Neuronal stem cell (in vitro differentiated cells): ENCODE measurements at regions not wholly inside any gene's neighbourhood (a gene's known extent, or its start where the extent isn't known, plus 50 kb on each side); places are given as distances from the start of the nearest gene placed in this dataset.

Experiments
- DNase-seq: peaks from one replicate; pipeline ENCODE4 v3.0.0-alpha.2; 2013; ENCODE audit warnings: low spot score
- H2AFZ ChIP-seq: one replicate; pipeline ENCODE4 v1.6.1; 2013; ENCODE audit warnings: mild to moderate bottlenecking, low read length, inconsistent platforms
- H2AK5ac ChIP-seq: 2 replicates; pipeline ENCODE4 v1.6.1; 2013; ENCODE audit warnings: low read depth, mild to moderate bottlenecking, inconsistent platforms, low read length, moderate library complexity, mixed read lengths
- H2BK120ac ChIP-seq: 2 replicates; pipeline ENCODE4 v1.6.1; 2013; ENCODE audit warnings: low read depth, mild to moderate bottlenecking, inconsistent platforms, low read length, moderate library complexity, mixed read lengths
- H2BK12ac ChIP-seq: one replicate; pipeline ENCODE4 v1.6.1; 2013; ENCODE audit warnings: low read length, inconsistent platforms
- H2BK15ac ChIP-seq: 2 replicates; pipeline ENCODE4 v1.6.1; 2013; ENCODE audit warnings: mild to moderate bottlenecking, low read length, inconsistent platforms, mixed read lengths
- H2BK5ac ChIP-seq: one replicate; pipeline ENCODE4 v1.6.1; 2013; ENCODE audit warnings: inconsistent platforms, mild to moderate bottlenecking, low read length, moderate library complexity
- H3K14ac ChIP-seq: one replicate; pipeline ENCODE4 v1.6.1; 2013; ENCODE audit warnings: low read length, inconsistent platforms
- H3K18ac ChIP-seq: 2 replicates; pipeline ENCODE4 v1.6.1; 2013; ENCODE audit warnings: low read length, inconsistent platforms
- H3K23ac ChIP-seq: 2 replicates; pipeline ENCODE4 v1.6.1; 2013; ENCODE audit warnings: low read depth, mild to moderate bottlenecking, mixed read lengths, low read length, inconsistent platforms; ENCODE audit not compliant: poor library complexity
- H3K27ac ChIP-seq: replicated peaks from 3 replicates; pipeline ENCODE4 v1.5.1; 2013; ENCODE audit warnings: low read length, inconsistent platforms
- H3K27me3 ChIP-seq, 3 experiments: 2 replicates each; pipeline ENCODE4 v1.6.1; 2013; ENCODE audit warnings: low read length in 3 of 3, mild to moderate bottlenecking in 2 of 3, inconsistent platforms in 1 of 3, low read depth in 1 of 3, mixed read lengths in 1 of 3, moderate library complexity in 1 of 3; ENCODE audit not compliant: control insufficient read depth in 3 of 3, insufficient read depth in 3 of 3
- H3K36me3 ChIP-seq, 2 donors: replicated peaks in 1 of 2; 2 replicates each; pipeline ENCODE4 v1.6.1; 2013; ENCODE audit warnings: low read length in 2 of 2; ENCODE audit not compliant: control insufficient read depth in 2 of 2, insufficient read depth in 2 of 2
- H3K4ac ChIP-seq: 2 replicates; pipeline ENCODE4 v1.6.1; 2013; ENCODE audit warnings: inconsistent platforms, mild to moderate bottlenecking, low read length, moderate library complexity
- H3K4me1 ChIP-seq, 2 donors: 1 replicate in 1 of 2; 2 replicates in 1 of 2; pipeline ENCODE4 v1.6.1; 2013; ENCODE audit warnings: low read length in 2 of 2, low read depth in 1 of 2; ENCODE audit not compliant: control insufficient read depth in 2 of 2, insufficient read depth in 1 of 2
- H3K4me2 ChIP-seq: one replicate; pipeline ENCODE4 v1.6.1; 2013; ENCODE audit warnings: mild to moderate bottlenecking, low read length, inconsistent platforms; ENCODE audit not compliant: insufficient read depth, poor library complexity, severe bottlenecking
- H3K4me3 ChIP-seq, 2 donors: 2 replicates each; pipeline ENCODE4 v1.5.1; 2013; ENCODE audit warnings: low read length in 2 of 2, mild to moderate bottlenecking in 2 of 2, inconsistent platforms in 1 of 2, moderate library complexity in 1 of 2
- H3K79me1 ChIP-seq: one replicate; pipeline ENCODE4 v1.6.1; 2013; ENCODE audit warnings: low read depth, mild to moderate bottlenecking, inconsistent platforms, low read length, moderate library complexity
- H3K9ac ChIP-seq: one replicate; pipeline ENCODE4 v1.6.1; 2013; ENCODE audit warnings: mild to moderate bottlenecking, low read depth, low read length, inconsistent platforms; ENCODE audit not compliant: poor library complexity
- H3K9me3 ChIP-seq, 2 donors: replicated peaks in 1 of 2; 2 replicates each; pipeline versions ENCODE3 to v1.6.1; 2013; ENCODE audit warnings: low read length in 2 of 2, mild to moderate bottlenecking in 2 of 2, inconsistent platforms in 1 of 2, low read depth in 1 of 2, mixed read lengths in 1 of 2, moderate library complexity in 1 of 2; ENCODE audit not compliant: control insufficient read depth in 2 of 2, insufficient read depth in 1 of 2
- H4K8ac ChIP-seq: one replicate; pipeline ENCODE4 v1.6.1; 2013; ENCODE audit warnings: low read depth, mild to moderate bottlenecking, inconsistent platforms, low read length, moderate library complexity
- H4K91ac ChIP-seq: one replicate; pipeline ENCODE4 v1.6.1; 2013; ENCODE audit warnings: low read length, low read depth, mild to moderate bottlenecking, inconsistent platforms; ENCODE audit not compliant: poor library complexity
- WGBS, 2 donors: extraction: QIAGEN DNeasy Blood & Tissue Kit; methylation state at CpG; one replicate each; pipeline ENCODE4 v1.1.7; 2013; ENCODE audit warnings: missing lambda C conversion rate in 2 of 2, mixed read lengths in 1 of 2; ENCODE audit not compliant: insufficient read length in 2 of 2, insufficient replicate concordance in 1 of 2; ENCODE audit errors: extremely low coverage in 2 of 2; 5-methylcytosine and 5-hydroxymethylcytosine counted together

GRCh38 chr21:35108887-35109286 is 59.8 kb upstream of the RUNX1 start:
- no peak for DNase-seq
- Histone ChIP-seq H3K27me3 (no peaks in the 10 kb centered on the region), H2AFZ (no peak overlapping the region), H3K14ac (no peak overlapping the region), H3K79me1 (no peaks in the 10 kb centered on the region), H3K9me3 (peaks cover 0 to 2% of the 10 kb centered on the region in 2 donors), H4K8ac (no peak overlapping the region), H3K4me3 (no peak overlapping the region), H3K36me3 (no peaks in the 10 kb centered on the region), H3K4ac (no peak overlapping the region), H3K9ac (no peak overlapping the region), H4K91ac (no peak overlapping the region), H2AK5ac (no peak overlapping the region), H3K27ac (no peak overlapping the region), H3K23ac (no peak overlapping the region), H3K18ac (no peak overlapping the region), H3K4me2 (no peak overlapping the region), H3K4me1 (no peaks in the 10 kb centered on the region), H2BK120ac (no peak overlapping the region), H2BK12ac (no peak overlapping the region), H2BK5ac (no peak overlapping the region), H2BK15ac (no peak overlapping the region)
- WGBS, 2 donors = no CpG with 5 or more reads among the region's 3 CpGs

GRCh38 chr21:35107520-35107919 is 58.4 kb upstream of the RUNX1 start:
- Histone ChIP-seq H3K4me1 (no peaks in the 10 kb centered on the region), H3K9ac (no peak overlapping the region), H3K4me3 (no peak overlapping the region), H3K14ac (no peak overlapping the region), H3K9me3 (peaks cover 0 to 2% of the 10 kb centered on the region in 2 donors), H2AFZ (no peak overlapping the region), H3K27ac (no peak overlapping the region), H3K27me3 (no peaks in the 10 kb centered on the region), H4K91ac (no peak overlapping the region), H2BK12ac (no peak overlapping the region), H2BK15ac (no peak overlapping the region), H3K36me3 (no peaks in the 10 kb centered on the region), H3K4ac (no peak overlapping the region), H4K8ac (no peak overlapping the region), H3K79me1 (no peaks in the 10 kb centered on the region), H3K4me2 (no peak overlapping the region), H3K23ac (no peak overlapping the region), H3K18ac (no peak overlapping the region), H2BK5ac (no peak overlapping the region), H2BK120ac (no peak overlapping the region), H2AK5ac (no peak overlapping the region)
- no peak for DNase-seq
- no CpG with 5 or more reads among the region's 6 CpGs for WGBS, 2 donors

- Histone ChIP-seq H3K4me1 (no peaks in the 10 kb centered on the region), H2BK12ac (no peak overlapping the region), H2AK5ac (no peak overlapping the region), H3K36me3 (no peaks in the 10 kb centered on the region), H2BK120ac (no peak overlapping the region), H2BK5ac (no peak overlapping the region), H3K79me1 (no peaks in the 10 kb centered on the region), H3K4me2 (no peak overlapping the region), H3K27ac (no peak overlapping the region), H3K27me3 (no peaks in the 10 kb centered on the region), H3K9ac (no peak overlapping the region), H3K9me3 (peaks cover 0 to 2% of the 10 kb centered on the region in 2 donors), H4K8ac (no peak overlapping the region), H3K4me3 (no peak overlapping the region), H4K91ac (no peak overlapping the region), H3K14ac (no peak overlapping the region), H3K4ac (no peak overlapping the region), H2AFZ (no peak overlapping the region), H2BK15ac (no peak overlapping the region), H3K23ac (no peak overlapping the region), H3K18ac (peak overlapping the region; percentile 72)
- DNase-seq = no peak
- no CpG with 5 or more reads among the region's 11 CpGs for WGBS, 2 donors
These were observed 57.2 kb upstream of the RUNX1 start for GRCh38 chr21:35106246-35106835.

GRCh38 chr21:35102488-35103371 is 53.6 kb upstream of the RUNX1 start:
- H3K4me3 ChIP-seq = no peak overlapping the region
- no peak overlapping the region for H2BK5ac ChIP-seq
- H3K4ac ChIP-seq = no peak overlapping the region
- no peak overlapping the region for H4K91ac ChIP-seq
- no peak overlapping the region for H2BK12ac ChIP-seq
- H3K18ac ChIP-seq = no peak overlapping the region
- H2BK15ac ChIP-seq = no peak overlapping the region
- H3K14ac ChIP-seq = no peak overlapping the region
- no peak overlapping the region for H3K9ac ChIP-seq
- H3K9me3 ChIP-seq = no peaks in the 10 kb centered on the region
- no peaks in the 10 kb centered on the region for H3K27me3 ChIP-seq
- H3K23ac ChIP-seq = no peak overlapping the region
- no peak overlapping the region for H2AK5ac ChIP-seq
- no peaks in the 10 kb centered on the region for H3K4me1 ChIP-seq
- H3K4me2 ChIP-seq = no peak overlapping the region
- no peaks in the 10 kb centered on the region for H3K79me1 ChIP-seq
- no peak overlapping the region for H3K27ac ChIP-seq
- no peak overlapping the region for H2AFZ ChIP-seq
- no peak overlapping the region for H4K8ac ChIP-seq
- H3K36me3 ChIP-seq = no peaks in the 10 kb centered on the region
- no peak overlapping the region for H2BK120ac ChIP-seq
- WGBS, 2 donors = no CpG with 5 or more reads among the region's 8 CpGs
- DNase-seq = no peak
